HepG2 (cell line): ENCODE measurements at regions not wholly inside any gene's neighbourhood (a gene's known extent, or its start where the extent isn't known, plus 50 kb on each side); places are given as distances from the start of the nearest gene placed in this dataset.
"Not testable (repeated sequence)": the region's sequence is repeated elsewhere in the genome, so short reads cannot be mapped to it uniquely, and the experiment has no call there.

Experiments used
- HDAC6 ChIP-seq: fragments of 200-600 bp; sonication (generic); IDR thresholded peaks from 2 replicates; pipeline ENCODE4 v1.7.0; 2017; ENCODE audit warnings: mild to moderate bottlenecking, antibody characterized with exemption, low read length, low read depth
- NFYB ChIP-seq: sonication (generic); formaldehyde crosslinking; IDR thresholded peaks from 2 replicates; pipeline ENCODE4 v1.4.0; 2020; ENCODE audit warnings: missing genetic modification reagents
- SMC3 ChIP-seq: IDR thresholded peaks from 2 replicates; pipeline ENCODE4 v1.6.1; 2011; ENCODE audit warnings: low read length, improper control_type of control experiment
- TF ChIP-seq, protein P1 (sequence below): sonication (generic); formaldehyde crosslinking; IDR thresholded peaks from 2 replicates; pipeline ENCODE4 v1.9.0; 2021; ENCODE audit warnings: mild to moderate bottlenecking, missing genetic modification reagents
- TF ChIP-seq, protein P2 (sequence below), 2 experiments: IDR thresholded peaks; 2 replicates each; pipeline ENCODE4 v1.6.1; 2011 to 2012; ENCODE audit warnings: low read length in 2 of 2, borderline replicate concordance in 1 of 2, low read depth in 1 of 2, mild to moderate bottlenecking in 1 of 2, moderate library complexity in 1 of 2

DNA sequence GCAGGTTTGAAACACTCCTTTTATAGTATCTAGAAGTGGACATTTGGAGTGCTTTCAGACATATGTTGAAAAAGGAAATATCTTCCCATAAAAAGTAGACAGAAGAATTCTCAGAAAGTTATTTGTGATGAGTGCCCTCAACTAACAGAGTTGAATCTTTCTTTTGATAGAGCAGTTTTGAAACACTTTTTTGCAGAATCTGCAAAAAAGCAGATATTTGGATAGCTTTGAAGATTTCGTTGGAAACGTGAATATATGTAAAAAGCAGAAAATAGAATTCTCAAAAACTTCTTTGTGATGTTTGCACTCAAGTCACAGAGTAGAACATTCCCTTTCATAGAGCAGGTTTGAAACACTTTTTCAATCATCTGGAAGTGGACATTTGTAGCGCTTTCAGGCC lies 676.4 kb upstream of the ZNF337 start:
- not testable (repeated sequence) for TF ChIP-seq NFYB (CRISPR knock-in tag); SMC3; HDAC6
- TF ChIP-seq, protein P1, sequence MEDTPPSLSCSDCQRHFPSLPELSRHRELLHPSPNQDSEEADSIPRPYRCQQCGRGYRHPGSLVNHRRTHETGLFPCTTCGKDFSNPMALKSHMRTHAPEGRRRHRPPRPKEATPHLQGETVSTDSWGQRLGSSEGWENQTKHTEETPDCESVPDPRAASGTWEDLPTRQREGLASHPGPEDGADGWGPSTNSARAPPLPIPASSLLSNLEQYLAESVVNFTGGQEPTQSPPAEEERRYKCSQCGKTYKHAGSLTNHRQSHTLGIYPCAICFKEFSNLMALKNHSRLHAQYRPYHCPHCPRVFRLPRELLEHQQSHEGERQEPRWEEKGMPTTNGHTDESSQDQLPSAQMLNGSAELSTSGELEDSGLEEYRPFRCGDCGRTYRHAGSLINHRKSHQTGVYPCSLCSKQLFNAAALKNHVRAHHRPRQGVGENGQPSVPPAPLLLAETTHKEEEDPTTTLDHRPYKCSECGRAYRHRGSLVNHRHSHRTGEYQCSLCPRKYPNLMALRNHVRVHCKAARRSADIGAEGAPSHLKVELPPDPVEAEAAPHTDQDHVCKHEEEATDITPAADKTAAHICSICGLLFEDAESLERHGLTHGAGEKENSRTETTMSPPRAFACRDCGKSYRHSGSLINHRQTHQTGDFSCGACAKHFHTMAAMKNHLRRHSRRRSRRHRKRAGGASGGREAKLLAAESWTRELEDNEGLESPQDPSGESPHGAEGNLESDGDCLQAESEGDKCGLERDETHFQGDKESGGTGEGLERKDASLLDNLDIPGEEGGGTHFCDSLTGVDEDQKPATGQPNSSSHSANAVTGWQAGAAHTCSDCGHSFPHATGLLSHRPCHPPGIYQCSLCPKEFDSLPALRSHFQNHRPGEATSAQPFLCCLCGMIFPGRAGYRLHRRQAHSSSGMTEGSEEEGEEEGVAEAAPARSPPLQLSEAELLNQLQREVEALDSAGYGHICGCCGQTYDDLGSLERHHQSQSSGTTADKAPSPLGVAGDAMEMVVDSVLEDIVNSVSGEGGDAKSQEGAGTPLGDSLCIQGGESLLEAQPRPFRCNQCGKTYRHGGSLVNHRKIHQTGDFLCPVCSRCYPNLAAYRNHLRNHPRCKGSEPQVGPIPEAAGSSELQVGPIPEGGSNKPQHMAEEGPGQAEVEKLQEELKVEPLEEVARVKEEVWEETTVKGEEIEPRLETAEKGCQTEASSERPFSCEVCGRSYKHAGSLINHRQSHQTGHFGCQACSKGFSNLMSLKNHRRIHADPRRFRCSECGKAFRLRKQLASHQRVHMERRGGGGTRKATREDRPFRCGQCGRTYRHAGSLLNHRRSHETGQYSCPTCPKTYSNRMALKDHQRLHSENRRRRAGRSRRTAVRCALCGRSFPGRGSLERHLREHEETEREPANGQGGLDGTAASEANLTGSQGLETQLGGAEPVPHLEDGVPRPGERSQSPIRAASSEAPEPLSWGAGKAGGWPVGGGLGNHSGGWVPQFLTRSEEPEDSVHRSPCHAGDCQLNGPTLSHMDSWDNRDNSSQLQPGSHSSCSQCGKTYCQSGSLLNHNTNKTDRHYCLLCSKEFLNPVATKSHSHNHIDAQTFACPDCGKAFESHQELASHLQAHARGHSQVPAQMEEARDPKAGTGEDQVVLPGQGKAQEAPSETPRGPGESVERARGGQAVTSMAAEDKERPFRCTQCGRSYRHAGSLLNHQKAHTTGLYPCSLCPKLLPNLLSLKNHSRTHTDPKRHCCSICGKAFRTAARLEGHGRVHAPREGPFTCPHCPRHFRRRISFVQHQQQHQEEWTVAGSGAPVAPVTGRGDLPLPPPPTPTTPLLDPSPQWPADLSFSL (CRISPR knock-in tag), result not testable (repeated sequence)
- TF ChIP-seq, protein P2, sequence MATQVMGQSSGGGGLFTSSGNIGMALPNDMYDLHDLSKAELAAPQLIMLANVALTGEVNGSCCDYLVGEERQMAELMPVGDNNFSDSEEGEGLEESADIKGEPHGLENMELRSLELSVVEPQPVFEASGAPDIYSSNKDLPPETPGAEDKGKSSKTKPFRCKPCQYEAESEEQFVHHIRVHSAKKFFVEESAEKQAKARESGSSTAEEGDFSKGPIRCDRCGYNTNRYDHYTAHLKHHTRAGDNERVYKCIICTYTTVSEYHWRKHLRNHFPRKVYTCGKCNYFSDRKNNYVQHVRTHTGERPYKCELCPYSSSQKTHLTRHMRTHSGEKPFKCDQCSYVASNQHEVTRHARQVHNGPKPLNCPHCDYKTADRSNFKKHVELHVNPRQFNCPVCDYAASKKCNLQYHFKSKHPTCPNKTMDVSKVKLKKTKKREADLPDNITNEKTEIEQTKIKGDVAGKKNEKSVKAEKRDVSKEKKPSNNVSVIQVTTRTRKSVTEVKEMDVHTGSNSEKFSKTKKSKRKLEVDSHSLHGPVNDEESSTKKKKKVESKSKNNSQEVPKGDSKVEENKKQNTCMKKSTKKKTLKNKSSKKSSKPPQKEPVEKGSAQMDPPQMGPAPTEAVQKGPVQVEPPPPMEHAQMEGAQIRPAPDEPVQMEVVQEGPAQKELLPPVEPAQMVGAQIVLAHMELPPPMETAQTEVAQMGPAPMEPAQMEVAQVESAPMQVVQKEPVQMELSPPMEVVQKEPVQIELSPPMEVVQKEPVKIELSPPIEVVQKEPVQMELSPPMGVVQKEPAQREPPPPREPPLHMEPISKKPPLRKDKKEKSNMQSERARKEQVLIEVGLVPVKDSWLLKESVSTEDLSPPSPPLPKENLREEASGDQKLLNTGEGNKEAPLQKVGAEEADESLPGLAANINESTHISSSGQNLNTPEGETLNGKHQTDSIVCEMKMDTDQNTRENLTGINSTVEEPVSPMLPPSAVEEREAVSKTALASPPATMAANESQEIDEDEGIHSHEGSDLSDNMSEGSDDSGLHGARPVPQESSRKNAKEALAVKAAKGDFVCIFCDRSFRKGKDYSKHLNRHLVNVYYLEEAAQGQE (IDR thresholded peaks at IDR 0.05; ENCODE audit: borderline replicate concordance in 1 of 2, low read depth in 1 of 2, low read length in 2 of 2), result not testable (repeated sequence)
